ENCODE measurements at regions not wholly inside any gene's neighbourhood (a gene's known extent, or its start where the extent isn't known, plus 50 kb on each side); places are given as distances from the start of the nearest gene placed in this dataset.

- peaks cover 3% of the 10 kb centered on the region; the same call in 1 of the 2 replicates for H3K9me3 Mint-ChIP-seq
- ATAC-seq (no peak), DNase-seq (ENCODE audit: low spot score) (no peak)
- H3K27ac Mint-ChIP-seq, result no peak overlapping the region
- CTCF ChIA-PET, result no interaction called here
- no peak overlapping the region for H3K4me3 Mint-ChIP-seq
- POLR2A ChIA-PET, result no interaction called here
- H3K27me3 Mint-ChIP-seq (ENCODE audit: low read depth), result no peaks in the 10 kb centered on the region
- H3K4me1 Mint-ChIP-seq, result no peaks in the 10 kb centered on the region
- no peaks in the 10 kb centered on the region for H3K36me3 Mint-ChIP-seq
- TF ChIP-seq TEAD4 (CRISPR knock-in tag; IDR thresholded peaks at IDR 0.05), result no peak
- no peak for TF ChIP-seq ZNF532 (CRISPR knock-in tag; IDR thresholded peaks at IDR 0.05; ENCODE audit: borderline replicate concordance)
- TF ChIP-seq ZNF512 (CRISPR knock-in tag; IDR thresholded peaks at IDR 0.05; ENCODE audit: borderline replicate concordance), result no peak
- no peak for TF ChIP-seq GTF2I (CRISPR knock-in tag; conservative IDR thresholded peaks at IDR 0.05)
- TF ChIP-seq CREB1 (CRISPR knock-in tag; IDR thresholded peaks at IDR 0.05), result no peak
- no peak for TF ChIP-seq ESRRA (CRISPR knock-in tag; IDR thresholded peaks at IDR 0.05; ENCODE audit: borderline replicate concordance)
- TF ChIP-seq NR2C2 (CRISPR knock-in tag; IDR thresholded peaks at IDR 0.05), result no peak
- TF ChIP-seq NR1H2 (CRISPR knock-in tag; IDR thresholded peaks at IDR 0.05), result no peak
- no peak for TF ChIP-seq JUN (CRISPR knock-in tag; IDR thresholded peaks at IDR 0.05)
- TF ChIP-seq MXD4 (CRISPR knock-in tag; IDR thresholded peaks at IDR 0.05; ENCODE audit: borderline replicate concordance), result no peak
- TF ChIP-seq SMAD4 (CRISPR knock-in tag; IDR thresholded peaks at IDR 0.05), result no peak
- TF ChIP-seq SP1 (CRISPR knock-in tag; conservative IDR thresholded peaks at IDR 0.05), result no peak
- no peak for TF ChIP-seq MLX (CRISPR knock-in tag; IDR thresholded peaks at IDR 0.05)
- no peak for TF ChIP-seq ZNF121 (CRISPR knock-in tag; IDR thresholded peaks at IDR 0.05)
- TF ChIP-seq IRF1 (CRISPR knock-in tag; IDR thresholded peaks at IDR 0.05), result no peak
- no peak for TF ChIP-seq ATF1 (CRISPR knock-in tag; IDR thresholded peaks at IDR 0.05)
Observed at GRCh38 chr21:22584308-22584707, 1586.1 kb downstream of the NCAM2 start.

- Mint-ChIP-seq H3K27ac (no peak overlapping the region), H3K36me3 (no peaks in the 10 kb centered on the region), H3K4me1 (no peaks in the 10 kb centered on the region), H3K27me3 (ENCODE audit: low read depth) (no peaks in the 10 kb centered on the region), H3K9me3 (peaks cover 10% of the 10 kb centered on the region), H3K4me3 (no peak overlapping the region)
- CTCF ChIA-PET, result no interaction called here
- ATAC-seq (no peak), DNase-seq (ENCODE audit: low spot score) (no peak)
- POLR2A ChIA-PET, result no interaction called here
- TF ChIP-seq OVOL2 (CRISPR knock-in tag; IDR thresholded peaks at IDR 0.05; ENCODE audit: borderline replicate concordance) (no peak), KAT7 (CRISPR knock-in tag; IDR thresholded peaks at IDR 0.05; ENCODE audit: borderline replicate concordance) (no peak), MYBL2 (CRISPR knock-in tag; IDR thresholded peaks at IDR 0.05) (no peak), MXD4 (CRISPR knock-in tag; IDR thresholded peaks at IDR 0.05; ENCODE audit: borderline replicate concordance) (no peak), TP53 (CRISPR knock-in tag; IDR thresholded peaks at IDR 0.05) (no peak), EMX1 (CRISPR knock-in tag; IDR thresholded peaks at IDR 0.05) (no peak)
Observed at GRCh38 chr21:22585558-22585957, 1587.3 kb downstream of the NCAM2 start.

All from WTC11 (cell line).